ENCODE measurements at regions not wholly inside any gene's neighbourhood (a gene's known extent, or its start where the extent isn't known, plus 50 kb on each side); places are given as distances from the start of the nearest gene placed in this dataset.

- no peak for TF ChIP-seq CTCF (IDR thresholded peaks at IDR 0.05)
- DNase-seq (no peak), ATAC-seq (no peak)
- intact Hi-C loops (cut with DNase I, micrococcal nuclease), result no loop called here
- Histone ChIP-seq H3K4me1 (ENCODE audit: low read depth) (no peaks in the 10 kb centered on the region), H3K4me3 (no peak overlapping the region), H3K36me3 (ENCODE audit: low read depth) (no peaks in the 10 kb centered on the region), H3K9me3 (no peaks in the 10 kb centered on the region)
Measured at GRCh38 chr3:43872301-43872700, 181.6 kb downstream of the ABHD5 start.

GRCh38 chr3:43872901-43873300 lies 182.2 kb downstream of the ABHD5 start:
- ATAC-seq (no peak), DNase-seq (no peak)
- H3K9me3 ChIP-seq, result no peaks in the 10 kb centered on the region
- H3K36me3 ChIP-seq (ENCODE audit: low read depth), result no peaks in the 10 kb centered on the region
- H3K4me3 ChIP-seq, result no peak overlapping the region
- TF ChIP-seq CTCF (IDR thresholded peaks at IDR 0.05), result no peak
- H3K4me1 ChIP-seq (ENCODE audit: low read depth), result no peaks in the 10 kb centered on the region
- intact Hi-C loops (cut with DNase I, micrococcal nuclease), result no loop called here

GRCh38 chr3:43873723-43874122 lies 183.0 kb downstream of the ABHD5 start:
- H3K4me3 ChIP-seq, result no peak overlapping the region
- TF ChIP-seq CTCF (IDR thresholded peaks at IDR 0.05), result no peak
- no peaks in the 10 kb centered on the region for H3K36me3 ChIP-seq (ENCODE audit: low read depth)
- DNase-seq (no peak), ATAC-seq (no peak)
- no peaks in the 10 kb centered on the region for H3K9me3 ChIP-seq
- H3K4me1 ChIP-seq (ENCODE audit: low read depth), result no peaks in the 10 kb centered on the region
- intact Hi-C loops (cut with DNase I, micrococcal nuclease), result no loop called here

- no peaks in the 10 kb centered on the region for H3K4me1 ChIP-seq (ENCODE audit: low read depth)
- no peak for DNase-seq
- H3K4me3 ChIP-seq, result no peak overlapping the region
- no peak for TF ChIP-seq CTCF (IDR thresholded peaks at IDR 0.05)
- H3K9me3 ChIP-seq, result no peaks in the 10 kb centered on the region
- no peak for ATAC-seq
- intact Hi-C loops (cut with DNase I, micrococcal nuclease), result no loop called here
- no peaks in the 10 kb centered on the region for H3K36me3 ChIP-seq (ENCODE audit: low read depth)
Measured at GRCh38 chr3:43874290-43874689, 183.6 kb downstream of the ABHD5 start.

- no peaks in the 10 kb centered on the region for H3K4me1 ChIP-seq (ENCODE audit: low read depth)
- no peak for TF ChIP-seq CTCF (IDR thresholded peaks at IDR 0.05)
- DNase-seq, result no peak
- no peaks in the 10 kb centered on the region for H3K36me3 ChIP-seq (ENCODE audit: low read depth)
- no peaks in the 10 kb centered on the region for H3K9me3 ChIP-seq
- intact Hi-C loops (cut with DNase I, micrococcal nuclease), result no loop called here
- H3K4me3 ChIP-seq, result no peak overlapping the region
- no peak for ATAC-seq
Measured at GRCh38 chr3:43874731-43875130, 184.0 kb downstream of the ABHD5 start.

GRCh38 chr3:43876648-43877047 lies 185.9 kb downstream of the ABHD5 start:
- TF ChIP-seq CTCF (IDR thresholded peaks at IDR 0.05), result no peak
- no peaks in the 10 kb centered on the region for H3K4me1 ChIP-seq (ENCODE audit: low read depth)
- no peak for DNase-seq

More at GRCh38 chr3:43876648-43877047, 185.9 kb downstream of the ABHD5 start:
- no peak overlapping the region for H3K4me3 ChIP-seq
- intact Hi-C loops (cut with DNase I, micrococcal nuclease), result no loop called here
- H3K9me3 ChIP-seq, result no peaks in the 10 kb centered on the region
- no peak for ATAC-seq
- H3K36me3 ChIP-seq (ENCODE audit: low read depth), result no peaks in the 10 kb centered on the region
